C4-2B (cell line): ENCODE measurements at regions not wholly inside any gene's neighbourhood (a gene's known extent, or its start where the extent isn't known, plus 50 kb on each side); places are given as distances from the start of the nearest gene placed in this dataset.

Source experiments
- H3K27ac ChIP-seq: fragments of 450-650 bp; 2 replicates; pipeline ENCODE4 v1.5.1; 2017
- ZFX ChIP-seq: fragments of 450-650 bp; IDR thresholded peaks from 2 replicates; pipeline ENCODE4 v1.6.1; 2017
- TF ChIP-seq, protein P1 (sequence below): fragments of 450-650 bp; conservative IDR thresholded peaks from 2 replicates; pipeline ENCODE4 v1.5.1; 2017; ENCODE audit warnings: mild to moderate bottlenecking

DNA sequence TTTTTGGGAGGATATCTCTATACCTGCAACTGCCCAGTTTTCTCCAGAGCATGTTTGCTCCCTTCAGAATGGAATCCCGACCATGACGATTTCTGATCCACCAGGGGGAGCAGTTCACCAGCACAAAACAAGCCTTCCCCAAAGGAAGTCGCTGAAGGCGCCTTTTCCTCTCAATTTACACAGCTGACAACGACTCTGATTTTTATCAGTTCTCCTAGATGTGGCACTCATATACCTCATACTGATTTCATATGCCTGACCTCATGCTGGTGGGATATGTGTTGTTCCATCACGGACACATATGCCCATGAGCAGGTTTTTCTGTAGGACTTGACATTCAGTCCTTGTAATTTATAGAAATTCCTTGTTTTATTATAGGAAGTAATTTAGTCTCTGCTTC, 1028.2 kb downstream of the MCTP2 start:
- no peak for TF ChIP-seq ZFX
- TF ChIP-seq, protein P1, sequence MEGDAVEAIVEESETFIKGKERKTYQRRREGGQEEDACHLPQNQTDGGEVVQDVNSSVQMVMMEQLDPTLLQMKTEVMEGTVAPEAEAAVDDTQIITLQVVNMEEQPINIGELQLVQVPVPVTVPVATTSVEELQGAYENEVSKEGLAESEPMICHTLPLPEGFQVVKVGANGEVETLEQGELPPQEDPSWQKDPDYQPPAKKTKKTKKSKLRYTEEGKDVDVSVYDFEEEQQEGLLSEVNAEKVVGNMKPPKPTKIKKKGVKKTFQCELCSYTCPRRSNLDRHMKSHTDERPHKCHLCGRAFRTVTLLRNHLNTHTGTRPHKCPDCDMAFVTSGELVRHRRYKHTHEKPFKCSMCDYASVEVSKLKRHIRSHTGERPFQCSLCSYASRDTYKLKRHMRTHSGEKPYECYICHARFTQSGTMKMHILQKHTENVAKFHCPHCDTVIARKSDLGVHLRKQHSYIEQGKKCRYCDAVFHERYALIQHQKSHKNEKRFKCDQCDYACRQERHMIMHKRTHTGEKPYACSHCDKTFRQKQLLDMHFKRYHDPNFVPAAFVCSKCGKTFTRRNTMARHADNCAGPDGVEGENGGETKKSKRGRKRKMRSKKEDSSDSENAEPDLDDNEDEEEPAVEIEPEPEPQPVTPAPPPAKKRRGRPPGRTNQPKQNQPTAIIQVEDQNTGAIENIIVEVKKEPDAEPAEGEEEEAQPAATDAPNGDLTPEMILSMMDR: peak; percentile 87
- no peak overlapping the region for H3K27ac ChIP-seq

DNA sequence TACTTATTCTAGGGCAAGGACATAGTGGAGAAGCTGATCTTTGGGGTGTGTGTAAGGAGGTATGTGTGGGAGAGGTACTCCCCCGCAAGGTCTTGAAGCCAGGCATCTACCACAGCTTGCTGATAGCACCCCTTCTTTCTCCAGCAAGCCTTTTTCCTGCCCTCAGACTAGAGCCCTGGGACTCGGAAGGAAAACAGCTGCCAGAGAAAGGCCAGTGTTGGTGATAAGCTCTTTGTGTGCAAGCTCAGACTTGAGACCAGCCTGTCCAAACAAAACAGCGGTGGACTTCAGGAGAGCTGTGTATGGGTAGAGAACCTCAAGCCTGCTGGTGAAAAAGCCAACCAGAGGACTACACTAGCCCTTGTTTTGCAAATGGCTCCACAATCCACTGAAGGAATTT, 1028.6 kb downstream of the MCTP2 start:
- no peak for TF ChIP-seq ZFX
- TF ChIP-seq, protein P1: no peak
- H3K27ac ChIP-seq: no peak overlapping the region

DNA sequence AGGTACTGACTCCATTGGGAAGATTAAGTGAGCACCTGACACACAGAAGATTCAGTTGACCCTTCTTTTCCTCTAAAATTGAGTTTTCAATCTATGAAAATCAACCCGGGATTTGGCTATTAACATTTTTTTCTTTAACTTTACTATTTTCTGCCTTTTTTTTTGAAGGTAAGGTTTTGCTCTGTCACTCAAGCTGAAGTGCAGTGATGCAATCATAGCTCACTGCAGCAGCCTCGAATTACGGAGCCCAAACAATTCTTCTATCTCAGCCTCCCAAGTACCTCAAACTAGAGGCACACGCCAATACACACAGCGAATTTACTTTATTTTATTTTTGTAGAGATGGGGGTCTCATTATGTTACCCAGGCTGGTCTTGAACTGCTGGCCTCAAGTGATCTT, 1029.5 kb downstream of the MCTP2 start:
- no peak overlapping the region for H3K27ac ChIP-seq
- TF ChIP-seq ZFX: no peak
- TF ChIP-seq, protein P1: no peak

DNA sequence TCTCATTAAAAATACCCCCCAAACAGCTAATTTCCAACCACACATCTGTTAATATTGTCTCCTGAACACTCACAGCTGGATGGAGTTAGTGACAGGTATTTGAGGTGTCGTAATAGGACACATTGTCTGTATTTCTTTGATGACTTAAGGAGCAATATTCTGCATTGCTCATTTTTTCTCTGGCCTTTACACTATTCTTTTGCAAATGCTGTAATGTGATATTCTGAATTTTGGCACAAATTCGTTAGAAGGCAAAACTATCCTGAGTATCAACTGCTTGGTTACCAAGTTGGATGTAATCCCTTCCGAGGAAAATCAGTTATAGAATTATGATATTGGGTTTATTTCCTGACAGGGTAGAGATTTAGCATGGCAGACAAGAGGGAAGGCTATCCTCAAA, 1030.2 kb downstream of the MCTP2 start:
- no peak overlapping the region for H3K27ac ChIP-seq
- no peak for TF ChIP-seq ZFX
- TF ChIP-seq, protein P1: no peak

DNA sequence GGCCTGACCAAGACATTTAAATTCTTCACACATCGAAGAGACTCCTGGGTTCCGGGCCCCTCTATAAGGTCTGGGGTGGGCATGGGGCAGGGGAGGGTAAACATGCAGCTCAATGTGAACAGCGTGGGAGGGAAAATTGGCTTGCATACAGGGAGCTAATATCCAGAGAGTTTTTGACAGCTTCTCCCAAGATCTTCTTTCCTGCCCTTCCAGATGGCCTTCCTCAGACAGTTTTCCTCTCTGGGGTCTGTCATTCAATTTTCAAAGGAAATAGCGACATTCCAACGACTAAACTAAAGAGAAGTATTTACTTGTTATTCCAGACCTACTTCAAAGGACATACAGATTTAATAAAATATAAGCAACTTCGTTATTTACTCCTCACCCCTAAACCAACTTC, 1030.6 kb downstream of the MCTP2 start:
- H3K27ac ChIP-seq: no peak overlapping the region
- TF ChIP-seq, protein P1: no peak
- no peak for TF ChIP-seq ZFX

DNA sequence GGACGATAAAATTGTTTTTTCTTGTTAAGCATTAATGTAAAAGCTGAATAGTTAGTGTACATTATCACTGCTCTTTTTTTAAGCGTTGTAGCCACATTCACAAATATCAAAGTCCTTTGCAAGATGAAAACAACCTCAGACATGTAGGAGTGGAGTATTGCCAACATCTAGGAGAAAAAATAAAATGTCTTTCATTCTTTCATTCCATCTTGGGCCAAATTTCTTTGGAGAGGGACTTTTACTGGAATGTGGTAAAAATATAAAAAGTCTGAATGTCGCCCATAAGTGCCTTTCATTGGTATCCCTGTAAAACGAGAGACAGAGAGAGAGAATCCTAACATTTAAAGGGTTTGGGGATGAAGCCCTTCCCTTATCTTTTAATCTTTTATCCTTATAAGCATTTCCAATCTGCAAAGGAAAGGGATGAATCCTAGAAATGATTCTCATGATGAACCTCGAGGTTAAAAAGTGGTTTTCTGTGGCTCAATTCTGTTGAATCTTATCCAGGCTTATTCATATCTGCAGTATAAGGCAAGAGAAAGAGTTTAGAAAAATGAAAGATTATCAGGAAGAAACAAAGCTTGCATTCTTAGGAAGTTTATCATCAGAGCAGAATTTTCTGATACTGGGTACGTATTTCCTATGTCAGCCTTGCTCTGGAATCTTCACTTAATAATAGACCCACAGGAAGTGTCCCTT, 1031.7 kb downstream of the MCTP2 start:
- H3K27ac ChIP-seq: no peak overlapping the region
- TF ChIP-seq, protein P1: no peak

DNA sequence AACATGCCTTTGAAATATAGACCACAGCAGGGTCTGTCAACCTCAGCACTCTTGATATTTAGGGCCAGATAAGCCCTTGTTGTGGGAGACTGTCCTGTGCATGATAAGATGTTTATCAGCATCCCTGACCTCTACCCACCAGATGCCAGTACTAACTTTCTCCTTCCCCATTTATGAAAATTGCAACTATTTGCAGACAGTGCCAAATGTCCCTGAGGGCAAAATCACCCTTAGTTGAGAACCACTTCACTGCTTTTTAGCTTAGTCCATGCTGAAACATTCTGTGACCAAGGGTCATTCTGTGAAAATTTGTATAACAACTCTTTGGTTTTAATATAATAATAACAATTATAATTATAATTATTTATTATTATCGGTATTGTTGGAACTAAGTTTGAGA, 1032.4 kb downstream of the MCTP2 start:
- H3K27ac ChIP-seq: no peak overlapping the region
- TF ChIP-seq, protein P1: no peak
- TF ChIP-seq ZFX: no peak
